ENCODE measurements at regions not wholly inside any gene's neighbourhood (a gene's known extent, or its start where the extent isn't known, plus 50 kb on each side); places are given as distances from the start of the nearest gene placed in this dataset.

GRCh38 chr14:98207415-98207814 is 1064.6 kb downstream of the BCL11B start:
- TF ChIP-seq CTCF (IDR thresholded peaks at IDR 0.05; ENCODE audit: insufficient read depth in 1 of 2, low read depth in 1 of 2, low read length in 1 of 2, severe bottlenecking in 1 of 2, unreplicated experiment in 1 of 2) = no peak
- no peak overlapping the region for H3K4me3 Mint-ChIP-seq (ENCODE audit: unreplicated experiment)

GRCh38 chr14:98208211-98208611 is 1063.8 kb downstream of the BCL11B start:
- Histone ChIP-seq H3K4me3 (ENCODE audit: low read depth, low read length) (no peak overlapping the region), H3K9me3 (no peaks in the 10 kb centered on the region), H3K27me3 (replicated peaks; ENCODE audit: control insufficient read depth, insufficient read depth, low read length) (no peaks in the 10 kb centered on the region), H3K36me3 (ENCODE audit: control insufficient read depth, insufficient read depth, low read length) (no peaks in the 10 kb centered on the region), H3K4me1 (no peaks in the 10 kb centered on the region)
- Mint-ChIP-seq H3K27me3 (ENCODE audit: insufficient read depth, unreplicated experiment) (peaks cover 8% of the 10 kb centered on the region), H3K4me3 (ENCODE audit: unreplicated experiment) (no peak overlapping the region), H3K36me3 (ENCODE audit: insufficient read depth, unreplicated experiment) (no peaks in the 10 kb centered on the region), H3K27ac (ENCODE audit: unreplicated experiment) (no peak overlapping the region), H3K9me3 (ENCODE audit: unreplicated experiment) (no peaks in the 10 kb centered on the region), H3K4me1 (ENCODE audit: low read depth, unreplicated experiment) (no peaks in the 10 kb centered on the region)
- DNase-seq = no peak
- intact Hi-C loops (cut with micrococcal nuclease; ENCODE audit: unreplicated experiment) = no loop called here
- BruUV-seq (replicated peaks) = no TSS peak
- ChIA-PET CTCF (no interaction called here), POLR2A (no interaction called here)
- TF ChIP-seq CTCF (IDR thresholded peaks at IDR 0.05; ENCODE audit: insufficient read depth in 1 of 2, low read depth in 1 of 2, low read length in 1 of 2, severe bottlenecking in 1 of 2, unreplicated experiment in 1 of 2) = no peak

More at GRCh38 chr14:98207415-98207814, 1064.6 kb downstream of the BCL11B start:
- no peak overlapping the region for H3K27ac Mint-ChIP-seq (ENCODE audit: unreplicated experiment)
- H3K27me3 Mint-ChIP-seq (ENCODE audit: insufficient read depth, unreplicated experiment) = peaks cover 11% of the 10 kb centered on the region
- H3K4me1 ChIP-seq = no peaks in the 10 kb centered on the region
- ChIA-PET CTCF (no interaction called here), POLR2A (no interaction called here)
- H3K36me3 Mint-ChIP-seq (ENCODE audit: insufficient read depth, unreplicated experiment) = no peaks in the 10 kb centered on the region
- BruUV-seq (replicated peaks) = no TSS peak
- no peak overlapping the region for H3K4me3 ChIP-seq (ENCODE audit: low read depth, low read length)
- no peaks in the 10 kb centered on the region for H3K27me3 ChIP-seq (replicated peaks; ENCODE audit: control insufficient read depth, insufficient read depth, low read length)
- no peaks in the 10 kb centered on the region for H3K9me3 ChIP-seq
- no peaks in the 10 kb centered on the region for H3K36me3 ChIP-seq (ENCODE audit: control insufficient read depth, insufficient read depth, low read length)
- H3K4me1 Mint-ChIP-seq (ENCODE audit: low read depth, unreplicated experiment) = no peaks in the 10 kb centered on the region
- H3K9me3 Mint-ChIP-seq (ENCODE audit: unreplicated experiment) = no peaks in the 10 kb centered on the region
- DNase-seq = no peak
- intact Hi-C loops (cut with micrococcal nuclease; ENCODE audit: unreplicated experiment) = no loop called here

- Mint-ChIP-seq H3K27ac (ENCODE audit: unreplicated experiment) (no peak overlapping the region), H3K4me3 (ENCODE audit: unreplicated experiment) (no peak overlapping the region), H3K27me3 (ENCODE audit: insufficient read depth, unreplicated experiment) (peaks cover 8% of the 10 kb centered on the region), H3K4me1 (ENCODE audit: low read depth, unreplicated experiment) (no peaks in the 10 kb centered on the region), H3K9me3 (ENCODE audit: unreplicated experiment) (no peaks in the 10 kb centered on the region), H3K36me3 (ENCODE audit: insufficient read depth, unreplicated experiment) (no peaks in the 10 kb centered on the region)
- no peak overlapping the region for H3K4me3 ChIP-seq (ENCODE audit: low read depth, low read length)
- no peaks in the 10 kb centered on the region for H3K4me1 ChIP-seq
- intact Hi-C loops (cut with micrococcal nuclease; ENCODE audit: unreplicated experiment) = no loop called here
- BruUV-seq (replicated peaks) = no TSS peak
- H3K36me3 ChIP-seq (ENCODE audit: control insufficient read depth, insufficient read depth, low read length) = no peaks in the 10 kb centered on the region
- no peaks in the 10 kb centered on the region for H3K27me3 ChIP-seq (replicated peaks; ENCODE audit: control insufficient read depth, insufficient read depth, low read length)
- ChIA-PET CTCF (no interaction called here), POLR2A (no interaction called here)
- no peak for DNase-seq
- no peak for TF ChIP-seq CTCF (IDR thresholded peaks at IDR 0.05; ENCODE audit: insufficient read depth in 1 of 2, low read depth in 1 of 2, low read length in 1 of 2, severe bottlenecking in 1 of 2, unreplicated experiment in 1 of 2)
- no peaks in the 10 kb centered on the region for H3K9me3 ChIP-seq
These were observed 1063.1 kb downstream of the BCL11B start for GRCh38 chr14:98208943-98209342.

Data from Caco-2 (cell line).